ENCODE measurements at regions not wholly inside any gene's neighbourhood (a gene's known extent, or its start where the extent isn't known, plus 50 kb on each side); places are given as distances from the start of the nearest gene placed in this dataset.

DNA sequence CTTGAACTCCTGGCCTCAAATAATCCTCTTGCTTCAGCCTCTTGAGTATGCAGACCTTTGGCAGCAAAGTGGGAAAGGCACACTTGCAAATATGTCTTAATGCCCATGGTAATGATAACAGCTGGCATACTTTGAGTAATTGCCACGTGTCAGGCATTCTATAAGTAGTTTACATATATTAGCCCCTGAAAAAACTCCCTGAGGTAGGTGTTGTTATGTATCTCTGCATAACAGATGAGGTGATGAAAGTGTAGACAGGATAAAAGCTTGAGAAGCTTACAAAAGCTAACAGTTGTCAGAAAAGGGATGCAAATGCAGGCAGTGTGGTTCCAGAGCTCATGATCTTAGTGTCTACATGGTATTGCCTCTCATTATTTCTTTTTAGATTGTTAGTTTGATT lies 291.1 kb upstream of the C11orf87 start:
- Histone ChIP-seq H3K4me3 (ENCODE audit: low read depth in 1 of 2, low read length in 2 of 2) (no peak overlapping the region), H3K36me3 (ENCODE audit: insufficient read depth, low read length) (no peaks in the 10 kb centered on the region), H3K9me3 (ENCODE audit: insufficient read depth, low read length, severe bottlenecking) (no peaks in the 10 kb centered on the region), H4K20me1 (ENCODE audit: insufficient read depth, low read length) (no peaks in the 10 kb centered on the region), H2AFZ (ENCODE audit: low read depth, low read length) (no peak overlapping the region), H3K9ac (ENCODE audit: low read depth, low read length) (no peak overlapping the region), H3K4me2 (ENCODE audit: insufficient read depth, low read length) (no peak overlapping the region), H3K4me1 (ENCODE audit: insufficient read depth, low read length) (no peaks in the 10 kb centered on the region), H3K27me3 (ENCODE audit: insufficient read depth, low read length, poor library complexity) (no peaks in the 10 kb centered on the region), H3K27ac (ENCODE audit: low read length) (no peak overlapping the region), H3K79me2 (ENCODE audit: insufficient read depth, low read length) (no peaks in the 10 kb centered on the region)
- ATAC-seq (ENCODE audit: insufficient read depth, low read depth) (no peak), DNase-seq (no peak)
- TF ChIP-seq, protein P1, sequence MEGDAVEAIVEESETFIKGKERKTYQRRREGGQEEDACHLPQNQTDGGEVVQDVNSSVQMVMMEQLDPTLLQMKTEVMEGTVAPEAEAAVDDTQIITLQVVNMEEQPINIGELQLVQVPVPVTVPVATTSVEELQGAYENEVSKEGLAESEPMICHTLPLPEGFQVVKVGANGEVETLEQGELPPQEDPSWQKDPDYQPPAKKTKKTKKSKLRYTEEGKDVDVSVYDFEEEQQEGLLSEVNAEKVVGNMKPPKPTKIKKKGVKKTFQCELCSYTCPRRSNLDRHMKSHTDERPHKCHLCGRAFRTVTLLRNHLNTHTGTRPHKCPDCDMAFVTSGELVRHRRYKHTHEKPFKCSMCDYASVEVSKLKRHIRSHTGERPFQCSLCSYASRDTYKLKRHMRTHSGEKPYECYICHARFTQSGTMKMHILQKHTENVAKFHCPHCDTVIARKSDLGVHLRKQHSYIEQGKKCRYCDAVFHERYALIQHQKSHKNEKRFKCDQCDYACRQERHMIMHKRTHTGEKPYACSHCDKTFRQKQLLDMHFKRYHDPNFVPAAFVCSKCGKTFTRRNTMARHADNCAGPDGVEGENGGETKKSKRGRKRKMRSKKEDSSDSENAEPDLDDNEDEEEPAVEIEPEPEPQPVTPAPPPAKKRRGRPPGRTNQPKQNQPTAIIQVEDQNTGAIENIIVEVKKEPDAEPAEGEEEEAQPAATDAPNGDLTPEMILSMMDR (IDR thresholded peaks at IDR 0.05; ENCODE audit: borderline replicate concordance, extremely low read depth, low read length, poor library complexity, severe bottlenecking): no peak
- no peak for TF ChIP-seq EZH2 (IDR thresholded peaks at IDR 0.05; ENCODE audit: borderline replicate concordance, low read depth, low read length, severe bottlenecking)

- DNase-seq (no peak), ATAC-seq (ENCODE audit: insufficient read depth, low read depth) (no peak)
- Histone ChIP-seq H3K9me3 (ENCODE audit: insufficient read depth, low read length, severe bottlenecking) (no peaks in the 10 kb centered on the region), H2AFZ (ENCODE audit: low read depth, low read length) (no peak overlapping the region), H3K27me3 (ENCODE audit: insufficient read depth, low read length, poor library complexity) (no peaks in the 10 kb centered on the region), H3K9ac (ENCODE audit: low read depth, low read length) (no peak overlapping the region), H4K20me1 (ENCODE audit: insufficient read depth, low read length) (no peaks in the 10 kb centered on the region), H3K4me2 (ENCODE audit: insufficient read depth, low read length) (no peak overlapping the region), H3K4me3 (ENCODE audit: low read depth in 1 of 2, low read length in 2 of 2) (no peak overlapping the region), H3K4me1 (ENCODE audit: insufficient read depth, low read length) (no peaks in the 10 kb centered on the region), H3K27ac (ENCODE audit: low read length) (no peak overlapping the region), H3K36me3 (ENCODE audit: insufficient read depth, low read length) (no peaks in the 10 kb centered on the region), H3K79me2 (ENCODE audit: insufficient read depth, low read length) (no peaks in the 10 kb centered on the region)
- TF ChIP-seq EZH2 (IDR thresholded peaks at IDR 0.05; ENCODE audit: borderline replicate concordance, low read depth, low read length, severe bottlenecking): no peak
- TF ChIP-seq, protein P1 (IDR thresholded peaks at IDR 0.05; ENCODE audit: borderline replicate concordance, extremely low read depth, low read length, poor library complexity, severe bottlenecking): no peak
Measured at GRCh38 chr11:109132539-109132938, 289.5 kb upstream of the C11orf87 start.

- no peak overlapping the region for H3K4me3 ChIP-seq (ENCODE audit: low read depth in 1 of 2, low read length in 2 of 2)
- no peaks in the 10 kb centered on the region for H4K20me1 ChIP-seq (ENCODE audit: insufficient read depth, low read length)
- ATAC-seq (ENCODE audit: insufficient read depth, low read depth) (no peak), DNase-seq (no peak)
- H3K9me3 ChIP-seq (ENCODE audit: insufficient read depth, low read length, severe bottlenecking): no peaks in the 10 kb centered on the region
- no peaks in the 10 kb centered on the region for H3K79me2 ChIP-seq (ENCODE audit: insufficient read depth, low read length)
- no peaks in the 10 kb centered on the region for H3K27me3 ChIP-seq (ENCODE audit: insufficient read depth, low read length, poor library complexity)
- TF ChIP-seq EZH2 (IDR thresholded peaks at IDR 0.05; ENCODE audit: borderline replicate concordance, low read depth, low read length, severe bottlenecking): no peak
- TF ChIP-seq, protein P1 (IDR thresholded peaks at IDR 0.05; ENCODE audit: borderline replicate concordance, extremely low read depth, low read length, poor library complexity, severe bottlenecking): no peak
- H3K4me1 ChIP-seq (ENCODE audit: insufficient read depth, low read length): no peaks in the 10 kb centered on the region
- no peak overlapping the region for H3K4me2 ChIP-seq (ENCODE audit: insufficient read depth, low read length)
- no peak overlapping the region for H3K27ac ChIP-seq (ENCODE audit: low read length)
- no peaks in the 10 kb centered on the region for H3K36me3 ChIP-seq (ENCODE audit: insufficient read depth, low read length)
- no peak overlapping the region for H3K9ac ChIP-seq (ENCODE audit: low read depth, low read length)
- H2AFZ ChIP-seq (ENCODE audit: low read depth, low read length): no peak overlapping the region
Measured at GRCh38 chr11:109133159-109133558, 288.8 kb upstream of the C11orf87 start.

GRCh38 chr11:109135627-109136026 lies 286.4 kb upstream of the C11orf87 start:
- H3K4me2 ChIP-seq (ENCODE audit: insufficient read depth, low read length): no peak overlapping the region
- H4K20me1 ChIP-seq (ENCODE audit: insufficient read depth, low read length): no peaks in the 10 kb centered on the region
- no peak overlapping the region for H3K27ac ChIP-seq (ENCODE audit: low read length)
- H2AFZ ChIP-seq (ENCODE audit: low read depth, low read length): no peak overlapping the region
- H3K4me1 ChIP-seq (ENCODE audit: insufficient read depth, low read length): no peaks in the 10 kb centered on the region
- H3K36me3 ChIP-seq (ENCODE audit: insufficient read depth, low read length): no peaks in the 10 kb centered on the region
- TF ChIP-seq, protein P1 (IDR thresholded peaks at IDR 0.05; ENCODE audit: borderline replicate concordance, extremely low read depth, low read length, poor library complexity, severe bottlenecking): no peak
- no peak for TF ChIP-seq EZH2 (IDR thresholded peaks at IDR 0.05; ENCODE audit: borderline replicate concordance, low read depth, low read length, severe bottlenecking)
- no peaks in the 10 kb centered on the region for H3K79me2 ChIP-seq (ENCODE audit: insufficient read depth, low read length)
- ATAC-seq (ENCODE audit: insufficient read depth, low read depth) (no peak), DNase-seq (no peak)
- no peak overlapping the region for H3K4me3 ChIP-seq (ENCODE audit: low read depth in 1 of 2, low read length in 2 of 2)
- no peaks in the 10 kb centered on the region for H3K9me3 ChIP-seq (ENCODE audit: insufficient read depth, low read length, severe bottlenecking)
- H3K27me3 ChIP-seq (ENCODE audit: insufficient read depth, low read length, poor library complexity): no peaks in the 10 kb centered on the region
- no peak overlapping the region for H3K9ac ChIP-seq (ENCODE audit: low read depth, low read length)
